B cell (primary cell): ENCODE measurements at regions not wholly inside any gene's neighbourhood (a gene's known extent, or its start where the extent isn't known, plus 50 kb on each side); places are given as distances from the start of the nearest gene placed in this dataset.

ENCODE experiments used
- ATAC-seq: fragments of 200-7000 bp; cut with Tn5 transposase; one replicate; pipeline ENCODE4 v1.10.0; 2021; ENCODE audit warnings: low read depth, mild to moderate bottlenecking, moderate number of reproducible peaks, moderate library complexity
- CTCF ChIA-PET: fragments of 350-600 bp; sonication (Branson Sonifier 250); formaldehyde crosslinking; loops from one replicate; lab custom pipeline; 2021; ENCODE audit warnings: antibody characterized with exemption, inconsistent platforms; lab: Charles Lee
- POLR2A ChIA-PET: fragments of 350-600 bp; sonication (Branson Sonifier 250); formaldehyde crosslinking; loops from one replicate; lab custom pipeline; 2021; ENCODE audit warnings: antibody characterized with exemption; lab: Charles Lee
- DNase-seq: peaks from one replicate; pipeline ENCODE4 v3.0.0; 2013
- H2AFZ ChIP-seq: 2 replicates; pipeline ENCODE4 v1.6.1; 2012; ENCODE audit warnings: mild to moderate bottlenecking, low read depth, low read length; ENCODE audit not compliant: insufficient read depth, poor library complexity, severe bottlenecking
- H3K27ac ChIP-seq, 2 donors: 1 replicate in 1 of 2; 2 replicates in 1 of 2; pipeline ENCODE4 v1.5.1; 2012 to 2013; ENCODE audit warnings: low read length in 2 of 2, mild to moderate bottlenecking in 2 of 2, moderate library complexity in 1 of 2
- H3K27me3 ChIP-seq, 4 experiments: fragments of 200-600 bp in 1 of 4; sonication (generic) in 1 of 4; replicated peaks in 1 of 4; 1 replicate in 2 of 4; 2 replicates in 2 of 4; pipeline versions ENCODE4 v1.6.1 to v1.7.0; 2013 to 2016; ENCODE audit warnings: low read length in 3 of 4, mild to moderate bottlenecking in 2 of 4, mixed read lengths in 1 of 4, moderate library complexity in 1 of 4; ENCODE audit not compliant: insufficient read depth in 4 of 4, control insufficient read depth in 3 of 4; ENCODE audit errors: control extremely low read depth in 1 of 4
- H3K36me3 ChIP-seq, 2 experiments: replicated peaks in 1 of 2; 1 replicate in 1 of 2; 2 replicates in 1 of 2; pipeline versions ENCODE4 v1.6.1 to v1.7.1; 2013; ENCODE audit warnings: low read length in 1 of 2; ENCODE audit not compliant: insufficient read depth in 2 of 2, control insufficient read depth in 1 of 2; ENCODE audit errors: control extremely low read depth in 1 of 2, extremely low read depth in 1 of 2
- H3K4me1 ChIP-seq, 2 donors: fragments of 200-600 bp in 1 of 2; sonication (generic) in 1 of 2; 1 replicate in 1 of 2; 2 replicates in 1 of 2; pipeline versions ENCODE4 v1.5.1 to v1.6.1; 2013 to 2017; ENCODE audit warnings: low read length in 2 of 2; ENCODE audit not compliant: control insufficient read depth in 2 of 2, insufficient read depth in 2 of 2
- H3K4me2 ChIP-seq: replicated peaks from 2 replicates; pipeline ENCODE3; 2012; ENCODE audit warnings: mild to moderate bottlenecking, low read depth, low read length; ENCODE audit not compliant: poor library complexity, severe bottlenecking
- H3K4me3 ChIP-seq, 5 experiments: fragments of 200-600 bp in 1 of 5; sonication (generic) in 1 of 5; 1 replicate in 3 of 5; 2 replicates in 2 of 5; pipeline versions ENCODE4 v1.5.1 to v1.7.0; 2011 to 2016; ENCODE audit warnings: low read length in 4 of 5, mild to moderate bottlenecking in 4 of 5, low read depth in 2 of 5, control low read depth in 1 of 5, moderate library complexity in 1 of 5; ENCODE audit not compliant: insufficient read depth in 1 of 5; ENCODE audit errors: control extremely low read depth in 1 of 5, extremely low read depth in 1 of 5
- H3K79me2 ChIP-seq: fragments of 200-600 bp; sonication (generic); one replicate; pipeline ENCODE4 v1.6.0; 2016; ENCODE audit warnings: low read length; ENCODE audit not compliant: control insufficient read depth, insufficient read depth
- H3K9ac ChIP-seq: fragments of 200-600 bp; sonication (generic); 2 replicates; pipeline ENCODE4 v1.6.1; 2017; ENCODE audit warnings: mild to moderate bottlenecking, low read length, moderate library complexity
- H3K9me3 ChIP-seq, 3 donors: one replicate each; pipeline versions ENCODE4 v1.6.1 to v1.7.1; 2013; ENCODE audit warnings: low read length in 2 of 3; ENCODE audit not compliant: control insufficient read depth in 2 of 3, insufficient read depth in 1 of 3; ENCODE audit errors: control extremely low read depth in 1 of 3
- H4K20me1 ChIP-seq: 2 replicates; pipeline ENCODE4 v1.6.0; 2012; ENCODE audit warnings: mild to moderate bottlenecking, low read length; ENCODE audit not compliant: insufficient read depth, control insufficient read depth, poor library complexity, severe bottlenecking
- H3K27ac Mint-ChIP-seq: one replicate; pipeline ENCODE4 v1.8.0; 2021; ENCODE audit warnings: mixed read lengths
- H3K27me3 Mint-ChIP-seq: one replicate; pipeline ENCODE4 v1.8.0; 2021; ENCODE audit warnings: mixed read lengths
- H3K4me1 Mint-ChIP-seq: one replicate; pipeline ENCODE4 v1.8.0; 2021; ENCODE audit warnings: mixed read lengths
- H3K4me3 Mint-ChIP-seq: one replicate; pipeline ENCODE4 v1.8.0; 2021; ENCODE audit warnings: mixed read lengths
- H3K9me3 Mint-ChIP-seq: one replicate; pipeline ENCODE4 v1.8.0; 2022; ENCODE audit warnings: mixed read lengths; ENCODE audit not compliant: insufficient read depth
- EZH2 ChIP-seq: IDR thresholded peaks from 2 replicates; pipeline ENCODE4 v1.6.1; 2012; ENCODE audit warnings: borderline replicate concordance, low read depth, mild to moderate bottlenecking, moderate library complexity, low read length; ENCODE audit not compliant: insufficient read depth, poor library complexity, severe bottlenecking
- WGBS: methylation state at CpG from one replicate; pipeline ENCODE4 v1.1.5; 2013; ENCODE audit warnings: missing lambda C conversion rate; ENCODE audit not compliant: insufficient coverage; 5-methylcytosine and 5-hydroxymethylcytosine counted together
- intact Hi-C: fragments of 100-400 bp; cut with micrococcal nuclease; formaldehyde crosslinking; loops from one replicate; pipeline ENCODE4 v1.10.0; 2022
- TF ChIP-seq, protein P1 (sequence below): fragments of 200-600 bp; IDR thresholded peaks from one replicate; pipeline ENCODE4 v1.8.0; 2022; ENCODE audit warnings: antibody characterized with exemption, mild to moderate bottlenecking

- Histone ChIP-seq H3K4me1 (peaks cover 7 to 9% of the 10 kb centered on the region in 2 donors), H3K4me2 (no peak overlapping the region), H3K79me2 (peaks cover 90% of the 10 kb centered on the region), H3K9ac (no peak overlapping the region), H3K27ac (no peak overlapping the region), H3K9me3 (no peaks in the 10 kb centered on the region), H3K27me3 (no peaks in the 10 kb centered on the region), H4K20me1 (peaks cover 31% of the 10 kb centered on the region), H3K36me3 (peaks cover 0 to 3% of the 10 kb centered on the region in 2 experiments), H3K4me3 (no peak overlapping the region), H2AFZ (no peak overlapping the region)
- no CpG with 5 or more reads among the region's 4 CpGs for WGBS
- no peaks in the 10 kb centered on the region for H3K9me3 Mint-ChIP-seq
- intact Hi-C loops = no loop called here
- no peak for TF ChIP-seq EZH2
- TF ChIP-seq, protein P1, sequence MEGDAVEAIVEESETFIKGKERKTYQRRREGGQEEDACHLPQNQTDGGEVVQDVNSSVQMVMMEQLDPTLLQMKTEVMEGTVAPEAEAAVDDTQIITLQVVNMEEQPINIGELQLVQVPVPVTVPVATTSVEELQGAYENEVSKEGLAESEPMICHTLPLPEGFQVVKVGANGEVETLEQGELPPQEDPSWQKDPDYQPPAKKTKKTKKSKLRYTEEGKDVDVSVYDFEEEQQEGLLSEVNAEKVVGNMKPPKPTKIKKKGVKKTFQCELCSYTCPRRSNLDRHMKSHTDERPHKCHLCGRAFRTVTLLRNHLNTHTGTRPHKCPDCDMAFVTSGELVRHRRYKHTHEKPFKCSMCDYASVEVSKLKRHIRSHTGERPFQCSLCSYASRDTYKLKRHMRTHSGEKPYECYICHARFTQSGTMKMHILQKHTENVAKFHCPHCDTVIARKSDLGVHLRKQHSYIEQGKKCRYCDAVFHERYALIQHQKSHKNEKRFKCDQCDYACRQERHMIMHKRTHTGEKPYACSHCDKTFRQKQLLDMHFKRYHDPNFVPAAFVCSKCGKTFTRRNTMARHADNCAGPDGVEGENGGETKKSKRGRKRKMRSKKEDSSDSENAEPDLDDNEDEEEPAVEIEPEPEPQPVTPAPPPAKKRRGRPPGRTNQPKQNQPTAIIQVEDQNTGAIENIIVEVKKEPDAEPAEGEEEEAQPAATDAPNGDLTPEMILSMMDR = no peak
- POLR2A ChIA-PET = interaction anchor here (0.7 kb wide), 1 partner anchor 9 kb away, joined by 3 read pairs; no protein-coding TSS in a partner anchor
- H3K27ac Mint-ChIP-seq = no peak overlapping the region
- H3K4me1 Mint-ChIP-seq = peaks cover 25% of the 10 kb centered on the region
- H3K4me3 Mint-ChIP-seq = no peak overlapping the region
- ATAC-seq = no peak
- CTCF ChIA-PET = no interaction called here
- no peak for DNase-seq
- H3K27me3 Mint-ChIP-seq = no peaks in the 10 kb centered on the region
Measured at GRCh38 chr3:48082580-48083184, 66.5 kb upstream of the MAP4 start.

- intact Hi-C loops = no loop called here
- H3K27ac ChIP-seq = no peak overlapping the region
- H3K36me3 ChIP-seq = peaks cover 0 to 7% of the 10 kb centered on the region in 2 experiments
- no peaks in the 10 kb centered on the region for H3K27me3 ChIP-seq
- TF ChIP-seq, protein P1 = no peak
- TF ChIP-seq EZH2 = no peak
- no peak overlapping the region for H3K4me2 ChIP-seq
- no peaks in the 10 kb centered on the region for H3K4me1 ChIP-seq
- H3K27ac Mint-ChIP-seq = no peak overlapping the region
- H3K4me3 ChIP-seq = no peak overlapping the region
- DNase-seq = no peak
- no peak overlapping the region for H3K4me3 Mint-ChIP-seq
- H3K27me3 Mint-ChIP-seq = no peaks in the 10 kb centered on the region
- H3K79me2 ChIP-seq = peaks cover 83% of the 10 kb centered on the region
- no CpG with 5 or more reads among the region's 2 CpGs for WGBS
- peaks cover 49% of the 10 kb centered on the region for H4K20me1 ChIP-seq
- H2AFZ ChIP-seq = no peak overlapping the region
- H3K9me3 Mint-ChIP-seq = no peaks in the 10 kb centered on the region
- H3K9ac ChIP-seq = no peak overlapping the region
- ChIA-PET CTCF (no interaction called here), POLR2A (no interaction called here)
- no peak for ATAC-seq
- no peaks in the 10 kb centered on the region for H3K9me3 ChIP-seq
- peaks cover 7% of the 10 kb centered on the region for H3K4me1 Mint-ChIP-seq
Measured at GRCh38 chr3:48077815-48078214, 61.6 kb upstream of the MAP4 start.
